HG03439 (cell line): ENCODE measurements at regions not wholly inside any gene's neighbourhood (a gene's known extent, or its start where the extent isn't known, plus 50 kb on each side); places are given as distances from the start of the nearest gene placed in this dataset.
A peak's percentile ranks its signal among the peaks of the same experiment; 100 is the strongest.

Source experiments
- ATAC-seq: cut with Tn5 transposase; IDR thresholded peaks from one replicate; pipeline ENCODE4 v1.9.1; 2021; ENCODE audit warnings: mild to moderate bottlenecking, moderate library complexity; ENCODE audit not compliant: unreplicated experiment

DNA sequence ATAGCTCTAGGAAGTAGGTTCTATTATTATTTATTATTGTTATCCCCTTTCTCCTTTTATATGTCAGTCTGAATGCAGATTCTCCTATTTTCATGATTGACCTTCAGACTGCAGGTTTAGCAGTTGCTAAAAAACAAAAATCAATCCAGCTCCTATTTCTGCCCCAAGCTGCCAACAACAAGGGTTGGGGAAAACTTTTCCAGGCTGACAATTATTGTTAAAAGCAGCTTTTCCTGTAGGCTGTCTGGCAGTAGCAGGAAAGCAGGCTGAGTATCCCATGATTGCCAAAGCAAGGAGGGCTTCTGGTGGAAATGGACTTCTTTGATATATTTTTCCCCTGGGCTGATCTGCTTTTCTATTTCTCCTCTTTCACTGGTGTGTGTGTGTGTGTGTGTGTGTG lies 78.0 kb upstream of the CTLA4 start:
- ATAC-seq: no peak

DNA sequence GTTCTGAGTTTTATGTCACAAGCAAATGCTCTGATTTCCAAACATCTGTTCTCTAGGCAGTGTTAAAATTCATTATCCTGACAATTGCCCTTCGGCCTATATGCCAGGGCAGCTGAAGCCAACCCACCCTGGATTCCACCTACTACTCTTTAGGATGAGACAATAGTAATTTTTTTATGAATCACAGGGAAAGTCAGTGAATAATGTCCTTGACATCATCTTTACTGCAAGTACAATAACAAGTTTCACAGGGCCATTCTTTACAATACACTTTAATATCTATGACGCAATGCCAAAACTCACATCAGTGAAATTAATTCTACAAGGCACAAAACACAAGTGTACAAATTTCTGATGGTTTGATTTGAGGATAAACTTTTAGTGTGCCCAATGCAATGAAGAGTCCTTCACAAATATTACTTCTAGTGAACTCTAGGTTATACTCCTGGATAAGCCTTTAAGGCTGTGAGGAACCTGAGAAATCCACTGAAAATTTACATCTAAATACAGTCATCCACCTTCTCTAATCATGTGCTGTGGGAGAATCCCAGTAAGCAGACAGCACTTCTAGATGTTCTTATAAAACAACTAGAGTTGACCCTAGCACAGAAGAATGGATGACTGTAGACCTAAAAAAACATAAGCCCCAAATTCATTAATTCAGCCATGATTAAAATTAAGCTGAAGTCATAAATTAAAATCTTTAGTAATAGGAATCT lies 77.3 kb upstream of the CTLA4 start:
- no peak for ATAC-seq

DNA sequence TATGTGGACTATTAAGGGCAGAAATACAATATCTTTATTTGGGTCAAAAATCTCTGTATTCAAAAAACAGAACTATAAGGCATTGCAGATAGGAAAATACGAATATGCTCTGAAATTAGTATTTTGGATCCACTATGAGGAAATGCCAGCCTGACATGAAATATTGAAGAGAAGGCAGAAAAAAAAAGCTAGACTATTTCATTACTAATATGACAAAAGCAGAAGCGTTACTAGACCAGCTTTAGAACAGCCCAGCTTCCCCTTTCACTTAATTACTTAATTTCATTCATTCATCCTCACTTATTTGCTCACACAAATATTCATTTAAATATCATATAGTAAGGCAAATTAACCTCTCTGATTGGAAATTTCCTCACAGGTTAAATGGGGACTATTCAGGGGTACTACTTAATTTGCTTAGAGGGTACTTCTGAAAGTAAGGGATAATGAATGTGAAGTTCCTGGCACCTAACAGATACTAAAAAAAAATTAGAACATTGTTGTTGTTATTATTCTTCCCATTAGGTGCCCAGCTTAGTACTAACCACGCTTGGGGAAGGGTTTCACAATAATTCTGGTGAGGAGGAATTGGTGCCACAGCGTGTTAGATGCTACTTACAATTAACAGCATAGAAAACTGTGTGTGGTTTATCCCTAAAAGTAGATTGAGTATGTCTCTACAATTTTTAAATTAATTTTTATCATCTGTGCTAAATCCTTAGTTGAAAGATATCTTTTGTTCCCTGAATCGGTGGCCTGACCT lies 71.1 kb upstream of the CTLA4 start:
- ATAC-seq: no peak

DNA sequence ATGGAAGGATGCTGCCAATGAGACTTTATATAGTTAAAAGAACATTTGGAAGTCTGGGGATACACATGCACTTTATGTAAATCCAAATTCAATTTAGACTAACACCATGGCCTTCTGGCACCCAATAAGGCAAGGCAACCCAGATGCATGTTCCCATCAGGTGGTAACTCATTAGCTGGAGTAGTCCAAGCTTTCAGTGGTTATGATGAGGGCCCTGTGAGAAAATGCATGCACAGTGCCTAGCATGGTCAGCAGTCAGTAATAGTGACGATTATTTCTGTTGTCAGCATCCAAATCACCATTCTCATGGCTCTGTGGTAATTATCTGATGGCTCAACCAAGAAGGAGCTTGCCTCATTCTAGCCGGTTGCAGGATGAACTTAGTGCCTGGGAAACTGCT lies 70.3 kb upstream of the CTLA4 start:
- ATAC-seq: no peak

DNA sequence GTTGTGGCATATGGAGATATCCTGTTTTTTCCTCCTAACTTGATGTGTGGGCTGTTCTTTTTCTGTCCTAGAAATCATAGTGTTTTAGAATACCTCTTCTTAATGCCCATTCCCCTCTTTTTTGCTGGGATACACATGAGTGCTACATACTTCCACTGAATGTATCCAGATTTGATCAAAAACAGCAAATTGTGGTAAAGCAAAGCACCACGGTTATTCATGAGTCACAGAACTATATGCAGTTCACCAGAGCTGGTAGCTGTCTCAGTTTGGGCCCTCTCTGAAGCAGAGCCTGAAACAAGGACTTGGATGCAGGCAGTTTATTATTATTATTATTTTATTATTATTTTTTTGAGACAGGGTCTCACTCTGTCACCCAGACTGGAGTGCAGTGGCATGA lies 69.9 kb upstream of the CTLA4 start:
- no peak for ATAC-seq

DNA sequence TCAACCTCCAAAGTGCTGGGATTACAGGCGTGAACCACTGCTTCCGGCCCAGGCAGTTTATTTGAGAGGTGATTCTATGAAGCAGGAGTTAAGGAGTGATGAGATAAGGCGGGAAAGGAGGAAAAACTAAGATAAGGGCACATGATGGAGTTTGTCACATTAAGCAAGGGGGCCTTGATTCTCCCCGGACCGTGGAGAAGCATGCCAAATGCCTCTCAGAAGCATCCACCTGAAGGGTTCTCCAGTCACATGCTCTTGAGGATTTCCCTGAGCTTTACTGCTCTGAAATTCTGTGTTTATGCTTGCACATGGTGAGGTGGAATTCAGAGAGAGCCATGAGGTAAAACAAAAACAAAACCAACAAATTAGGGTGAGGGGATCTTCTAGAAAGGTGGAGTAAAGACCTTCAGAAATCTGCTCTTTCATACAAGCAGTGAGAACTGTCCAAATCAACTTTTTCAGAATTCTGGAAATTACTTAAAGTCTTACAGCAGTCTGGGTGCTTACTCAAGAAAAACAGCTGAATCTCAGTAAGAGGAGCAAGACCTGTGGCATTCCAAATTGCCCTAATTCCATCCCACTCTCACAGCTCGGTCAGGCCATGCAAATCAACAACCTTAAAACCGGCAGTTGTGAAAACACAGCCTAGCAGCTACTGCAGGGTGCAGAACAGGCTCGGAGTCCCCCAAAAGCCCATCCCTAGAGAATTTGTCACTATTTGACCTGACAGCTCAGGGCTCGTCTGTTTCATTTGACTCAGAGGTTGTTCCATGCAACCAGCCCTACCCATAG lies 69.1 kb upstream of the CTLA4 start:
- no peak for ATAC-seq

DNA sequence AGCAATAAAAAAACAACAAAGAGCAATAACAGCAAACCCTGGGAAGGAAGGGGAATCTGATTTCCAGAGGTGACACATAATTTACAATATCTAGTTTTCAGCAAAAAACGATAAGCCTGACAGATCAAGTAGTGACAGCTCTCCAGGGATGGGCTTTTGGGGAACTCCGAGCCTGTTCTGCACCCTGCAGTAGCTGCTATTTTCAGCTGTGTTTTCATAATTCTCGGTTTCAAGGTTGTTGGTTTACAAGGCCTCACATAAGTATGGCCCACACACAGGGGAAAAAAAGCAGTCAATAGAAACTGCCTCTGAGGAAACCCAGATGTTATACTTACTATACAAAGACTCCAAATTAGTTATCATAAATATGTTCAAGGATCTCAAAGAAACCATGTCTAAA lies 67.7 kb upstream of the CTLA4 start:
- ATAC-seq: peak; percentile 93

DNA sequence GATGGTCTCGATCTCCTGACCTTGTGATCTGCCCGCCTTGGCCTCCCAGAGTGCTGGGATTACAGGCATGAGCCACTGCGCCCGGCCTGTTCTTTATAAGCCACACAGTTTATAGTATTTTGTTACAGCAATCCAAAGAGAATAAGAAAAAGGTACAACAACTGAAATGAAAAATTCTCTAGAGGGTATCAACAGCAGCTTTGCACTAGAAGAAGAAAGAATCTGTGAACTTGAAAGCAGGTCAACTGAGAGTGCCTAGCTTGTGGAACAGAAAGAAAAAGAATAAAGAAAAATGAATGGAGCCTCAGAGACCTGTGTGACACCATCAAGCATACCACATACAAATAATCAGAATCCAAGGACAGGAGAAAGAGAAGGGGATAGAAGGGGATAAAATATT lies 66.8 kb upstream of the CTLA4 start:
- no peak for ATAC-seq

DNA sequence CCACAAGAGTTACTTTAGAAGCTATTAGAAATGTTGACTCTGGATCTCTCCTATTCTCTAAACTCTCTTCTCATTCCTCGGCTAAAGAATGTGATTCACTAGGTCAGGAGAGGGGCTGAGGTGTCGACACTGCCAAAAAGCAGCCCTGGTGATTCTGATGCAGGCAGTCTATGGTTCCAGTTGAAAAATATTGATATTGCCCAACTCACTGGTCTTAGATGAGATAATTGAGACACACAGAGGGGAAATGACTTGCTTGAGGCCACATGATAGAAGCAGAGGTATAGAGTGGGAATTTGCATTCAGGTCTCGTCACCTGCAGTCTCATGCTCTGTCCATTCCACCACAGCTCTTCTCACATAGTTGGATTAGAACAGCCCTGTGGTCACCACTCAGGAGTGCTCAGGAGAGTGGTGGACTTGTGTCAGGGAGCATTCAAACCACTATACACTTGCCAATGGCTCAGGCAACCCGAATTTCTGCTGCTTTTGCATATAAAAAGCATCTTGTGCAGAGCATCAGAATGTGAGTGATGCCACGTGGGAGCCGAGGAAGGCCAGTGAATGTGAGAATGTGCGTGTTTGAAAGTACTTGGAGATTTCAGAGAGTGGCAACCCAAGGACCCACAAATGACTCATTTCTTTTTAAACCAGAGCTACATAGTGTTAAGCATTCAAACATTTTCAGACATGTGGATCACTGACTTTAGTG lies 65.1 kb upstream of the CTLA4 start:
- no peak for ATAC-seq

DNA sequence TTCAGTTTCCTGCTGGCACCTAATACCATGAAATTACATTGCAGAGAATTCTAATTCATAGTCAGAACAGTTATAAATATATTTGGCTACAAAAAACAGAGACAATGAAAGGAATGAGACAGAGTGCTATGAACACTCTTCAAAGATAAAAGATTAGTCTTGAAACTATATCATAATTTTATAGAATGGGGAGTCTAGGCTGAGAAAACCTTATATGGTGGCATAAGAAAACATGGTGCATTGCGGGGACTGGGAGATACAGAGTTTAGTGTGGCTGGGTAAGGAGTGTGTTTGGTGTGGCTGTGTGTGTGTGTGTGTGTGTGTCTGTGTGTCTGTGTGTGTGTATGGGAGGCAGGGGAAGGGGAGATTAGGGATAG lies 64.5 kb upstream of the CTLA4 start:
- ATAC-seq: no peak

DNA sequence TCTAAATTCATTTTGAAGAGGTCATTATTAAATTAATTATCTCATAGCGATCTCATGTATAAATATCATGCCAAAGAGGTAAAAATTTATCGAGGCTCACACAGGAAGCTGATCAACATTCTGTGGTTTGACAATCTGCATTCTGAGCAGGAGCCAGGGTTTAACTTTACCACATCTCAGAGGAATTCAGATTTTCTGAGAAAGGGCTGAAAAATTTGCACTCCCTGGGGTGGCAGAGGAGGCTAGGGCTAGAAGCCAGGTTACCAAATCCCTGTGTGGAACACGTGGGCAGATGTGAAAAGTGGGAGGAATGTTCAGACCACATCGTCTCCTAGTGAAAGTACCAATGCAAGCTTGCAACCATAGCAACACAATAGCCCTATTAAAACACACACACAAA lies 63.5 kb upstream of the CTLA4 start:
- ATAC-seq: no peak

DNA sequence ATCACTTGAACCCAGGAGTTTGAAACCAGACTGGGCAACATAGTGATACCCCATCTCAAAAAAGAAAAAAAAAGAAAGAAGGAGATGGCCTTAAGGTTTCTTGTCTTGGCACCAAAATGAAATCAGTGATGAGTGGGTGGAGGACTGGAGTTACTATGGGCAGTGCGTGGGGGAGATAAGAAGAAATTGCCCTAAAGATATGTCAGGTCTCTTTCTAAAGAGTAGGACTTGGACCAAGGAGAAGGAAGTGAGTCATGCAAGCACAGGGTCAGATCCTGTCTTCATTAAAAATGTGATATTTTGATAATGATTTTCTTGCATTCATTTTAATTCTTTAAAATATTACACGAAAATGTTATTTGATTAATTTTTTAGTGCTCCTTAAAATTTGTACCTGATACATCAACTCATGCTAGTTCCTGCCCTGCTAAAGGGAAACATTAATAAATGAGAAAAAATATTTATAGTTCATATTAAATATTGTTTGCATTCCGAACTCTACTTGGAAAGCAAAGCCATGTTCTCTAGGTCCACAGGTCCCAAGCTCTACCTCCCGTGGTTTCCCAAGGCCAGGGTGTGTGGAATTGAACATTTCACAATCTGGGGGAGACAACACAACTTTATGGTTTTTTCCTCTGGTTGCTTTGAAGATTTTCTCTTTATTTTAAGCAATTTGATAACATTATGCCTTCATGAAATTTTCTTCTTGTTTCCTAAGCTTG lies 62.6 kb upstream of the CTLA4 start:
- no peak for ATAC-seq

DNA sequence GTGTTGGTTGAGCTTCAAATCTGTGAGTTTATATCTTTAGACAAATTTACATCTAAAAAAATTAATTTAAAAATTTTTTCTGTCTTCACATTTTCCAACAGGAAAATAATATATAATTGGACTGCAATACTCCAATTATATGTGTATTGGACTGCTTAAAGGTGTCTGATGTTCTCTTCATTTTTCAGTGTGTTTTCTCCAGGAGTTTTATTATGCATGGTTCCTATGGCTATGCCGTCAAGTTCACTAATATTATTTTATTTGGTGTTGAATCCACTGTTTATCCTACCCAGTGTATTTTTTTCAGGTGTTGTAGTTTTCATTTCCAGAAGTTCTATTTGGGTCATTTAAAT lies 62.1 kb upstream of the CTLA4 start:
- ATAC-seq: no peak

DNA sequence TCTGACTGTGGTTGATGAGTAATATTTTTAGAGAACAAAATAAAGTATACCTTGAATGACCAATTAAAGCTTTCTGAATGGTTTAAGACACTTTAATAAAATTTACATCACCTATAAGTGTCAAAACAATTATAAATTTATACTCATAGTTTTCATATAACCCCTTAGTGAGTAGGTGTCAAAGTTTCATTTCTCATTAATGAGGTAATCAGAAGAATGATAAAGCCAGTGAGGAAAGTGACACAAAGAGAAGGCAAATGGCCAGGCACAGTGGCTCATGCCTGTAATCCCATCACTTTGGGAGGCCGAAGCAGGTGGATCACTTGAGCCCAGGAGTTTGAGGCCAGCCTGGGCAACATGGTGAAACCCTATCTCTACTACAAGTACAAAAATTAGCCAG lies 60.8 kb upstream of the CTLA4 start:
- no peak for ATAC-seq

DNA sequence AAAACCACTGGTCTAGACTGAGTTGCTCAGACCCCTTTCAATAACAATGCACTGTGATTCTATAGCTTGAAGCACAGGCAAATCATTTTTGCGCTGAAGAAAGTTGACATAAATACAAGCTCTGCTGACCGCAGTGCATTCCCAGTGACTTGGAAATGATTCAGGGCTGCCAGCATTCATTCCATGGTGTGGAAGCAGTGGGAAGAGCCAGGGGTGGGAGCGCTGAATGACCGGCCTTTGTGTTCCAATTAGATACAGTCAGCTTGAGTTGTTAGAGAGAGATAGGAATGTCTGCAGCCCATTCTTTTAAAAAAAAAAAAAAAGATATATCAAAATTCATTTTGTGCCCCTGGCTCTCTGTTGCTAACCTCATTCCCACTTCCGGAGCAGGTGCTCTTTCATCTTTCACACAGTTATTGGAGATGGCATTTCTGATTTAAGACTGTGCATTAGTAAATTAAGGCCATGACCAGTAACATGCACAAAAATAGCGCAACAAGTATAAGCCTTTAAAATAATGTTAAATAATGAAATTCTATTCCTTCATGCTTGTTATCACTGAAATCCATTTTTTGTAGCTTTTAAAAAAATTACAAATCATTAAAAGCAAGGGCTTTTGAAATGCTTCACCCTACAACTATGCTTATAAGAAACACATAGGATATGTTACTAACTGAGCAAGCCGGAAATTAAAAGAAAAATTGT lies 59.4 kb upstream of the CTLA4 start:
- no peak for ATAC-seq

DNA sequence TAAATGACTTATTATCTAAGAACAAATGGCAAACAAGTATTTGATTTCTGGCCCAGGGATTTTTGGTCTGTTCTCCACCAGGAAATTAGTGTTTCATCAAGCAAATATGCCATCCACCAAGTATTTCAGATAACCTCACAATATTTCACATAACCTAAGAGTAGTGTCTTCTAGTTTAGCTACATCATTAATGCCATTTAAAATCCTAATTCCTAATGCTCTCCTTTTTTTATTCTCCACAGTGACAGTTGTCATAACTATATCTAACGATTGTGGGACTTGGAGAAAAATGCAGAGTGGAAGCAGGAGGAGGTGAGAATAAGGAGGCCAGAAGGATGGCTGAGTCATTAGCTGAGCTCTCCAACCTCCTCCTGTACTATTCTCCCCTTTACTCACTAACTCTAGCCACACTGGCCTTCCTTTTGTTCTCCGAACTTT lies 58.5 kb upstream of the CTLA4 start:
- ATAC-seq: no peak

DNA sequence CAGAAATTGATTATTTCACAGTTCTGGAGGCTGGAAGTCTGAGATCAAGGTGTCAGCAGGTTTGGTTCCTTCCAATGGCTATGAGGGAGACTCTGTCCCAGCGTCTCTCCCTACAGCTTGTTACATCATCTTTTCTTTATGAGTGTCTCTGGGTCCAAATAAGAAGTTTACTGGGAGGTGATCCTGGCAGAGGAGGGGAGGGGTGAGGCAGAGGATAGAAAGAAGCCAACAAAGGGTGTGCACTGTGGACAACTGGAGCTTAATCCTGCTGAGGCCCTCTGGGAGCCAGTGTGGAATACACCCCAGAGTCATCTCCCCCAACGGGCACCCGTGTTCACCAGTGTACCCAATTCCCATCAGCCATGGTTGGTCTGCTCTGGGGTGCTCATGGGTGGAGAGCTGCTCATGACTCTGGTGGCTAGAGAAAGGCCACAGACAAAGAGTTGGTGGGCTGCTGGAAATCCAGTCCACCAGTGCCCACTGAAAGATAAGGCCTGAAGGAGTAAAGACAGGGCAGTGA lies 57.5 kb upstream of the CTLA4 start:
- ATAC-seq: no peak

DNA sequence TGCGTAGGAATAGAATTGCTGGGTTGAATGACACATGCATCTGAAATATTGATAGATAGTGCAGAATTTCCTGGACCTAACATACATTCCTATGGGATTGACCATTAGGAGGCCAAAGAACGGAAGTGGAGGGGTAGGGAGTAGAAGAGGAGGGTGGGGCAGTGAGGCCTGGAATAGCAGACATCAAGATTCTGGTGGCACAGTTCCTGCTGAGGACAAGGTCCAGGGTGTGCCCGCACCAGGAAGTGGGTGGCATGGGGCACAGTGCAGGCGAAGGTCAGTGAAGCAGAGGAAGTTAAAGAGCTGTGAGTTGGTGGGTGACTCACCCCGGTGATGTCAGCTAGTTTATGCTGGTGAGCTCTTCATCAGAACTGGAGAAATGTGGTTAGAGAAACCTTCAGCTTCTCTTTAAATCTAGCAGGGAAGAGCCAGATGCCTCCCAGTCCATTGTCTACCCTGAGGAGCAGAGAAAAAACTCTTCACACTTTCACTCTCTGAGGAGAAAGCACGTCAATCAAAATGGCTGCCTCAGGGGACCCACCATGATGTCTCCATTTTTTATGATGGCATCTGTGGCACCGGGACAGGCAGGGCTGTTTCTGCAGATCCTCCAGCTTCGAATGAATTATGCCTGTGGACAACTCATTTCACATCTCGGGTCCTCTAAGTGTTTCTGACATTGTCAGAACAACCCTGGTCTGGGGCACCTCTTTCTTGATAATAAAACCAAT lies 55.9 kb upstream of the CTLA4 start:
- ATAC-seq: peak; percentile 71
